HuH-7.5 (cell line): ENCODE measurements at regions not wholly inside any gene's neighbourhood (a gene's known extent, or its start where the extent isn't known, plus 50 kb on each side); places are given as distances from the start of the nearest gene placed in this dataset.

Source experiments
- DNase-seq: peaks from one replicate; pipeline ENCODE4 v3.0.0; 2011; ENCODE audit warnings: low spot score

DNA sequence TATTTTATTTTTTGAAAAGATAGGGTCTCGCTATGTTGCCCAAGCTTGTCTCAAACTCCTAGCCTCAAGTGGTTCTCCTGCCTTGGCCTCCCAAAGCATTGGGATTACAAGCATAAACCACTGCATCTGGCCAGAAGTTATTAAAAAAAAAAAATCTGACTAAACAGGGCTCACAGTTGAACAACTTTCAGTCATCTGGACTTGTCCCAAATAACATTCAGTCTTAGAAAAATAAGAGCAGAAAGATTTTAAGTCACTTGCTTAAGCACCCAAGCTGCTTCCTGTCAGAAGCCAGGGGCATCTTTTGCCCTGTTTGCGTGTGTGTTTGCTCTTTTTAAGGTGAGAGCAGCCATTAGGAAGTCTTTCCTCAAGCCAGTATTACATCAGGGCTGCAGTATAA, 286.8 kb downstream of the LMO4 start:
- no peak for DNase-seq

DNA sequence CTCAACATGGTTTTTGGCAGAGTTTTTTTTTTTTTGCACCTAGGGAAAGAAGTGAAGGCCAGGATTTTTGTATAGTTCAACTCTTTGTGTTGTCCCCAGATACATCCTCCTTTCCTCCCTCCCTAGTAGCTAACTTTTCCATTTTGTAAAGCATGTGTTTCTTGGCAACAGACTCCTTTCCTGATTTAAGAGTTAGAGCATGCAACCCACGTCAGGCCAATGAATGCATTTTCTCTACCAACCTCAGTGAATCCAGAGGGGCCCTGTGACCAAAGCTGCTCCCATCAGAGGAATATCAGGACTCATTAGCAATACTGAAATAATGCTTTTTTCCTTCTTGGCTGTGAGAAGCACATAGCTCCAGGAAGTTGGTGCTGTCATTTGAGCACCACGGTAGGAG, 287.2 kb downstream of the LMO4 start:
- no peak for DNase-seq

DNA sequence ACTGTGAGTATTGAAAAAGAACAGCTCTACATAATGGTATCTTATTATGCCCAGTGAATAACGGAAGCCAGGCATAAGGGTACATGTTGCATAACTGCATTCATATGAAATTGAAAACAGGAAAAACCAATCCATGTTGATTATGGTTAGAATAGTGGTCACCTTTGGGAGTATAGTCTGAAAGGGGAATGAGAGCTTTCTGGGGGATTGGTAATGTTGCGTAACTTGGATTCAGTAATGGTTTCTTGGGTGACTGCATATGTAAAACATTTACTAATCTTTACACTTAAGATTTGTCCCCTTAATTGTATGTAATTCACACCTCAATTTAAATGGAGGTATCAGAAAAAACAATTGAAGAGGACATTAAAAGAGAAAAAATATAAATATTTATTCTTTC, 292.1 kb downstream of the LMO4 start:
- no peak for DNase-seq

- no peak for DNase-seq
Observed at GRCh38 chr1:87629673-87630072, 301.0 kb downstream of the LMO4 start.

GRCh38 chr1:87632232-87632631, 303.6 kb downstream of the LMO4 start:
- DNase-seq = no peak

DNA sequence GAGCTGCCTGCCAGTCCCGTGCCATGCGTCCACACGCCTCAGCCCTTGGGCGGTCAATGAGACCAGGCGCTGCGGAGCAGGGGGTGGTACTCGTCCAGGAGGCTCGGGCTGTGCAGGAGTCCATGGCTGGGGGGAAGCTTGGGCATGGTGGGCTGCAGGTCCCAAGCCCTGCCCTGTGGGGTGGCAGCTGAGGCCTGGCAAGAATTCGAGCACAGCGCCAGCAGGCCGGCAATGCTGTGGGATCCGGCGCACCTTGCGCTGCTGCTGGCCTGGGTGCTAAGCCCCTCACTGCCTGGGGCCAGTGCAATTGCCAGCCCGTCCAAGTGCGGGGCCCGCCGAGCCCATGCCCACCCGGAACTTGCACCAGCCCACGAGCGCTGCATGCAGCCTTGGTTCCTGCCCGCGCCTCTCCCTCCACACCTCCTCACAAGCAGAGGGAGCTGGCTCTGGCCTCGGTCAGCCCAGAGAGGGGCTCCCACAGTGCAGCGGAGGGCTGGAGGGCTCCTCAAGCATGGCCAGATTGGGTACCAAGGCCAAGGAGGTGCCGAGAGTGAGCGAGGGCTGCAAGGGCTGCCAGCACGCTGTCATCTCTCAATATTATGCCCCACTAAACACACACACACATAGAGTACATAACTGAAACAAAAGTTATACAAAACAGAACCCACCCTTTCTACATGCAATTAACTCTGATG, 307.7 kb downstream of the LMO4 start:
- no peak for DNase-seq

DNA sequence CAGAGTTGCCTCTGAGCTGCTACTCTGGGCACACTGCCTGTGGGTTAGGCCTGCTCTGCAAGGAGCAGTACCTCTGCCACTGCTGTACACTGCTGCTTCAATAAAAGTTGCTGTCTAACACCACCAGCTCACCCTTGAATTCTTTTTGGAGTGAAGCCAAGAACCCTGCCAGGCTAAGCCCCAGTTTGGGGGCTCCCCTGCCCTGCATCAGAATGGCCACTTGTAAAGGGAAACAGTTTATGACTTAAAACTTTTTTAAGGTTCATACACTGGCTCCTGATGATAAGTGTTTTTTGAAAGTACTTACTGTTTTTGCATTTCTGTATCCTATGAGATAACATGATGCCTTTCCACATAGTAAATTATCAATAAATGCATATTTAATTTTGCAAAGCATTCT, 310.0 kb downstream of the LMO4 start:
- no peak for DNase-seq

DNA sequence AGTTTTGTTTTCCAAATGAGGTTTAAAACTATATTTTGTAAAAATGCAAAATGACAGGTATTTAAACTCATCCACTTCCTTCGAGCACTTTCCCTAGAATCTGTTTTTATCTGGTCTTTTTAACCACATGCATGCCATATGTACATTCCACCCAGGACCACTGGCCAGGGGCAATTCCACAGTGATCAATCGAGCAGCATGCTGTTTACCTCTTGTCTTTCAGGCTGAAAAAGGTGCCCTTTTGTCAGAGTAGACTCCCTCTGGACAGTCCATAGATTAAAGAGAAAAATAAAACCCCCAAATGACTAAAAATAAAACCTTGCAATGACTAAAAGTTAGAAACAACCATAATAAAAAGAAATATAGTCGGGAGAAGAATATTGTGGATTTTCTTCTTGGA, 313.3 kb downstream of the LMO4 start:
- no peak for DNase-seq

DNA sequence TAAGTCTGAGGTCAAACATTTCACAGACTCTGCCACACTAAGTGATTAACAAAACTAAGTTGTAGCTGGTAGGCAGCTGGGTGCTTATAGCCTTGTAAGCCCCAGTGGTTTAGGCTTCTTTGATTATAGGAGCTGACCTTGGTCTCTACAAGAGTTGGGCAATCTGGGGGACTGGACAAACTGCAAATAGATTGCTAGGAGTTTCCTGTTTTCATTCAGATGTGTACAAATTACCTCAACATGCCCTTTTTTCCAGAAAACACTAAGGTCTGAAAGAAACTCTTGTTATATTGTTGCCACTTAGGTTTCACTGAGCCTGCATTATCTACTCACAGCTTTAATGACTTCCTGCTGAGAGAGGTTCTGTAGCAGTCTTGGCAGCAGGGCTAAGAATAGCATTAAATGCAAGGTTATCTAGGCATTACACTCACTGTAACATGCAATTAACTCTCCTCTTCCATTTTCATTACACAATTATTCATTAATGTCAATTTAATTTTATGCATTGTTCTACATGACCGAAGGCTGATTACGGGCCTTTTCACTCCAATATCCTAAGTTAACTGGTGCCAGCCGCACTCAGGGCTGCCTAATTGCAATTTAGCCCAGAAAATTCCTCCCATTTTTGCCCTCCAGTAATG, 314.0 kb downstream of the LMO4 start:
- DNase-seq = peak; percentile 18

DNA sequence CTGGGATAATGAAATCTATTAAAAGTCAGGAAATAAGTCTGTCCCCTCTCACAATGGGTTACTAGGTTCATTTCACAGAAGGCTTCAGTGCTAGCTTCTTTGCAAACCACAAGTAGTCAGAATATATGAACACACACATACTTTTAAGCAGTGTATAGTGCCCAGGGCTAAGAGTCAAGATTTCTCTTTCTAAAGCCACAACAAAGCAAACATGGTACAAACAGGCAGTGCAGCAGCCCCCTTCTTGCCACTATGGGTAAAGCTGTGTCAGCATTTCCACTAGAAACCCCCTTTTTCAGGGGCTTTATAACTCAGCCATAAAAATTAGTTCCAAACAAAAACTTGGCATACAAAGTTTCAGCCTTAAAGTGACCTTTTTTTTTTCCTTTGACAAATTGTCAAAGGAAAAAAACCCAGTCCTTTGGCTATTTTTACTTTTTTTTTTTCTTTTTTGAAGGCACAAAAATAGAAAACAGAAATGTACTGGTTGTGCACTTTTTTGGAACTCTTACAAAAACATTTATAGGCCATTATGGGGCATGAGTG, 315.4 kb downstream of the LMO4 start:
- no peak for DNase-seq

GRCh38 chr1:87644579-87645190, 316.0 kb downstream of the LMO4 start:
- no peak for DNase-seq

GRCh38 chr1:87647430-87648177, 318.9 kb downstream of the LMO4 start:
- DNase-seq = no peak

GRCh38 chr1:87648323-87649119, 319.8 kb downstream of the LMO4 start:
- DNase-seq = no peak

DNA sequence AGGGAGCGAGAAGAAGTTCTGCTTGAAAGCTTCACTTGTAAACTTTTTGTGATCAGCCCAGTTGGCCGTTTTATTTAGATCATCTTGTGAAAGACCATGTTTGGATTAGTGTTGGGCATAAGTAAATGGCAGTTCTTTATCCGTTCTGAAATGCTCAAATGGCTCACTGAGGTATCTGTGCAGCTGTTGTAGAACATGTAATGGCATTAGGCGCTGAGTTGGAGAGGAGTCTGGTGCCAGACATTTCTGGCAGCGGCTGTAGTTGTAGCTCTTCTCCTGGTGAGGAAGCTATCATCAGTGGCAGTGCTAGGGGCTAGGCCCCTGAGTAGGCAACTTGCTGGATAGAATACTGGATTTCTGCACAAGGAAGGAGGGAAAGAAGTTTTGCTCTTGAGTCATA, 321.6 kb downstream of the LMO4 start:
- DNase-seq = no peak

- DNase-seq = no peak
Observed at GRCh38 chr1:87652176-87652575, 323.5 kb downstream of the LMO4 start.

DNA sequence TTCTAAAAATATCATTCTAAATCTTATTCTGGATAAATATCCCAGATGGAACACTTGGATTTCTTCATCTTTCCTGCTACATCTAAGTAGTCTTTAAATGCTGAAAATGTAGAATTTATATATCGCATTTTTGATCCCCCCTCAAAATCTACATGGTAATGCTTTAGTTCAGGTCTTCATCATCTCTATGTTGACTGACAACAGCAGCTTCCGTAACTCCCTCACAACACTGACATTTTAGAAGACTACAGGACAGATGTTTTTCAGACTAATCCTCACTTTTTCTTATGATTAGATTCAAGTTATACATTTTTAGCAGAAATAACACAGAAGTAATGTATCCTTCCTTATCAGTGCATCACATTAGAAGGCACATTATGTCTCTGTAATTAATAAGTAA, 336.5 kb downstream of the LMO4 start:
- no peak for DNase-seq

DNA sequence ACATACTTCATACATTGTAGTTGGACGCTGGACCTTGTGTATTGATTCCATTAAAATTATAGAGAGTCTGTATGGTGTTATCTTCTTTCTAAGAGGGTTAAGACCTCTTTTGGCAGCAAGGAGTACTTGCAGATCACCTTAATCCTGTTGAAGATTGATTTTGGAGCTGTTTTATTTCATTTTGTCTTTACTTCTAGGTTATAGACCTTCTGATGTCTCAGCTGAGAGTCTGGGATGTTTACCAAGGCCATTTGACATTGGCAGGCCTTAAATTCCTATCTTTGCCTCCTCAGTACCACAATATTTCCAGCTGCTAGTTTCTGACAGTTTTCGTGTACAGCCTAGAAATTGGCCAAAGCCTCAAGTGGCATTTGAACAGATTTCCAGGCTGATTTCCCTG, 338.0 kb downstream of the LMO4 start:
- no peak for DNase-seq

DNA sequence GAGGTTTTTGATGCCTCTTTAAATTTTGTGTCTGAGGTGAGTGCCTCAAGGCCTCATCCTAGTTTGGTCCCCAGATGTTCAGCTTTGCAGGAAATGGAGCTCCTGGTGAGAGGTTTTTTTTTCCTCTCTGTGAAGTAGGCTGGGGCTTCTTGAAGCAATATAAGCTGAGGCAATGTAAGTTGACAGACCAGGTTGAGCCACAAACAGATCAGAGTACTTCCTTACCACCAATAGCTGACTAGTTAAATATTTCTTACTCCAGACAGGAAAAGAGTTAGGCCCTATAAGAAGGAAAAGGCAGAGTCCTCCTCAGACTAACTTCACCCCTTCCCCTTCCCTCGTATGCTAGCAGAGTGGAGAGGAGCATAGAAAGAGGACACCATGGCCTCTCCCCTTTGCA, 341.0 kb downstream of the LMO4 start:
- no peak for DNase-seq

- DNase-seq = no peak
Observed at GRCh38 chr1:87673309-87673708, 344.6 kb downstream of the LMO4 start.

DNA sequence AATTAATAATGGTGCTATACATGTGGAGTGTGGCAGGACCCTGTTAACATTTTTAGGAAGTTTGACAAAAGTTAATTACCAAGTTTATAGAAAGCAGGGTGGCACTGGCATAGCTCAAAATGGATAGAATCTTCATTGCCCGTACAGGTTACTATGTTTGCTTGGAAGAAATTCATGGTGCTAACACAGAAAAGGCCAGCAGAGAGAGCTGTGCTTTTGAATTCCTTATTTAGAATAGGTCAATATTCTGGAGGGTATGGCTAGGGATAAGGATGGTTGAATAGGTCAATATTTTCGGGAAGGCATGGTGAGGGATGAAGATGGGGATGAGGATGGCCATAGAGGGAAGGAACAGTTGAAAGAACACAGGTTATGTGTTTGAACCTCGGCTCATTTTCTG, 345.1 kb downstream of the LMO4 start:
- no peak for DNase-seq

DNA sequence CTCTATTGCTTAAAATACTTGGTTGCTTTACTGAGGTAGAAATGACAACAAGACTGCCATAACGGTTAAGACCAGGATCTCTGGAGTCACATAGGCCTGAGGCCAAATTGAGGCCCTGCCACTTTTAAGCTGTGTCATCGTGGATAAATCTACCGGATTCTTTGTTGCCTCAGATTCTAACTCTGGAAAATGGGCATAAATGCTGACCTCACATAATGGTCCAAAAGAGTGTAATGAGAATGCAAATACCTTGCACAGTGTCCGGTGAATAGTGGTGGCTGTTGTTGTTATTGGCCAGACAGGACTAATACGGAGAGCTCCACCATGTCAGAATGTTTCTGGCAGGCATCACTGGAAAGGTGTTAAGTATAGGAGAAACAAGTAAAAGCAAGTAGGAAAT, 346.1 kb downstream of the LMO4 start:
- DNase-seq = no peak

DNA sequence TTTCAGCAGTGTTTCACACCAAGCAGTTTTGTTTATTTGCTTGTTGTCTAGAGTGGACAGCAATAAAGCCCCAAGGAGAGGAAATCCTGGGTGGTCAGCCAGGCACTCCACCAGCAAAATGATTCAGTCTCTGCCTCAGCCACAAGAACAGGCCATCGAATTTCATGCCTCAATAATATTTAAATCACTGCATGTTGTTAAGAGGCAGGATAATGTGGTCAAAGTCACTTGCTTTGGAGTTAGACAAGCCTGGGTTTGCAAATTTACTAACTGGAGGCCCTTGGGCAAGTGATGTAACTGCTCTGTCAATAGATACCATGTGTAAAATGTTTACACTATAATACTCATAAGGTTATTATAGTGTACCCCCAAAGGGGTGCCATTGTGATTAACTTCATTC, 349.6 kb downstream of the LMO4 start:
- no peak for DNase-seq
